VCaP (cell line): ENCODE measurements at regions not wholly inside any gene's neighbourhood (a gene's known extent, or its start where the extent isn't known, plus 50 kb on each side); places are given as distances from the start of the nearest gene placed in this dataset.

Source experiments
- H3K27ac ChIP-seq: fragments of 450-650 bp; 2 replicates; pipeline ENCODE4 v1.5.1; 2017
- TF ChIP-seq, protein P1 (sequence below): fragments of 450-650 bp; conservative IDR thresholded peaks from 2 replicates; pipeline ENCODE4 v1.5.1; 2017; ENCODE audit warnings: mild to moderate bottlenecking, moderate library complexity

GRCh38 chr5:8291641-8292040, 422.7 kb downstream of the MTRR start:
- H3K27ac ChIP-seq: no peak overlapping the region

DNA sequence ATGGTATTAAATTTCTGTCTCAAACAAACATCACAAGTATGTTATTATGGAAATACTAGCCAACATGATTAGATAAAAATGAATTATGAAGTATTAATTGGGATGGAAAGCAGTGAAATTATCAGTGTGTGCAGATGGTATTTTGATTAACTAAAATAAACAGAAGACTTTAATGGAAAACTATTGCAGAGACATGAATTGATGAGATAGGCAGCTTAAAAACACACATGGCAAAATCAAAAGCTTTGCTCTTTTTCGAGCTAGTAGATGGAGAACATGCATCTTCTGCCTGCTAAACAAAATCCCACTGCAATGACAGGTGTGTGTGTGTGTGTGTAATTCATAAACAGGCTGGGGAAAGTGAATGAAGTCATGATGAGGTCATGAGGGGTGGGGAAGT, 426.2 kb downstream of the MTRR start:
- TF ChIP-seq, protein P1, sequence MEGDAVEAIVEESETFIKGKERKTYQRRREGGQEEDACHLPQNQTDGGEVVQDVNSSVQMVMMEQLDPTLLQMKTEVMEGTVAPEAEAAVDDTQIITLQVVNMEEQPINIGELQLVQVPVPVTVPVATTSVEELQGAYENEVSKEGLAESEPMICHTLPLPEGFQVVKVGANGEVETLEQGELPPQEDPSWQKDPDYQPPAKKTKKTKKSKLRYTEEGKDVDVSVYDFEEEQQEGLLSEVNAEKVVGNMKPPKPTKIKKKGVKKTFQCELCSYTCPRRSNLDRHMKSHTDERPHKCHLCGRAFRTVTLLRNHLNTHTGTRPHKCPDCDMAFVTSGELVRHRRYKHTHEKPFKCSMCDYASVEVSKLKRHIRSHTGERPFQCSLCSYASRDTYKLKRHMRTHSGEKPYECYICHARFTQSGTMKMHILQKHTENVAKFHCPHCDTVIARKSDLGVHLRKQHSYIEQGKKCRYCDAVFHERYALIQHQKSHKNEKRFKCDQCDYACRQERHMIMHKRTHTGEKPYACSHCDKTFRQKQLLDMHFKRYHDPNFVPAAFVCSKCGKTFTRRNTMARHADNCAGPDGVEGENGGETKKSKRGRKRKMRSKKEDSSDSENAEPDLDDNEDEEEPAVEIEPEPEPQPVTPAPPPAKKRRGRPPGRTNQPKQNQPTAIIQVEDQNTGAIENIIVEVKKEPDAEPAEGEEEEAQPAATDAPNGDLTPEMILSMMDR: no peak
- H3K27ac ChIP-seq: no peak overlapping the region

More at GRCh38 chr5:8291641-8292040, 422.7 kb downstream of the MTRR start:
- TF ChIP-seq, protein P1: no peak

GRCh38 chr5:8299716-8300115, 430.8 kb downstream of the MTRR start:
- H3K27ac ChIP-seq: no peak overlapping the region
- TF ChIP-seq, protein P1: no peak

DNA sequence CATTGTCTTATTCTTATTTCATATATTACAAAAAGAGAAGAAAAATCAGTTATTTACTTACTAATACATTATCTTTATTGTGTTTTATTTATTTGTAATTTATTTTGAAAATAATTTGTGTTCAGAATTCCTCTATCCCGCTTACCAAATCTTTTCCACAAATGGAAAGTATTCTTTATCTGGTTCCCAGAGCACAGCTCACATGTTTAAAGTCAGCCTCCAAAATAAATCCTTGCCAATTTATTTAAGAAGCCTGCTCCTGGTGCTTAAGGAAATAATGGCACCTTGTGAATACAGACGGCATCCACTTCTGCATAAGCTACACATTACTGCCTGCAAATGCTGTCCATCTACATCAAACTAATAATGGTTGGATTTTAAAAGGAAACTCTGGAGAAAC, 435.4 kb downstream of the MTRR start:
- TF ChIP-seq, protein P1: no peak
- no peak overlapping the region for H3K27ac ChIP-seq

DNA sequence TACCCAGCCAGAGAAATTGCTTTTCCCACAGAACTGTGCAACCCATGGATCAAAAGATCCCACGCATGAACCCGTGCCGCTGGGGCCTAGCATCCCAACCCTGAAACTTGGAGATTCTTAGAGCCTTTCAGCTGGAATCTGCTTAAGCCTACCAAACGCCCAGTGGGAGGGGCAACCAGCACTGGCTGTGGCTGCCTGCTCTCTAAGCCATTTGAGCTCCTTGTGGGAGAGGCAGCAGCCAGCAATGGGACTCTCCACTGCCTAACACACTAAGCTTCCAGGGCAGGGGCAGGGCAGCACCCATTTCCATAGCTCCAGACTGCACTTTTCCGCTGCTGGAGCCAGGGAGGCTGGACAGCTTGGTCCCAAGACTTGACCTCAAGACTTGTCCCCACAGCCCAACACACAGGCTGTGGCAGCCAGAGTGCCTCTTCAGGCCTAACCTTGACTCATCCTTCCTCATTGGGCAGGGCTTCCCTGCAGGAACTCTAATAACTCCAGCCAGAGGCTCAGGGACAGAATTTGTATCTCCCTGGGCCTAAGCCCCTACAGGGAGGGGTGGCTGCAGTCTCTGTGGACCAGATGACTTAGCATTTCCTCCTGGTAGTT, 437.4 kb downstream of the MTRR start:
- no peak overlapping the region for H3K27ac ChIP-seq
- TF ChIP-seq, protein P1: no peak

DNA sequence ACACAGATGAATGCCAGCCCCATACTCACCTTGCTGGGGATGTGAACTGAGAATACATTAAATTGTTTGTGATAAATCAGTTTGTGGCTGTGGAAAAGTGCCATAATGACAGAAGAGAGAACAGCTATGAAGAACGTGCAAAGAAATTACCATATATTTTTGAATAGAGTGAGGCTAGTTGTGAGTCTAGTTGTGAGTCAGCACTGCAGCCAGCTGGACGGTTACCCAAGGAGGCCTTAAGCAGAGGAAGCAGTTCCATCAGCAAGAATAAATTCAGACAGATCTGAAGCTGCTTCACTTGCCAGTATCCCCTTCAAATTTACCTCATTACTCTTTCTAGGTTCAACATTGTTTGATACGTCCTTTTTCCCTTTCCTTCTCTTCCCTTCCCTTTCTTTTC, 446.0 kb downstream of the MTRR start:
- TF ChIP-seq, protein P1: no peak
- no peak overlapping the region for H3K27ac ChIP-seq

GRCh38 chr5:8316608-8317280, 447.8 kb downstream of the MTRR start:
- TF ChIP-seq, protein P1: no peak
- H3K27ac ChIP-seq: no peak overlapping the region
